OCI-LY7 (cell line): ENCODE measurements at regions not wholly inside any gene's neighbourhood (a gene's known extent, or its start where the extent isn't known, plus 50 kb on each side); places are given as distances from the start of the nearest gene placed in this dataset.

Experiments
- CTCF ChIP-seq: fragments of 200-600 bp; sonication (generic); conservative IDR thresholded peaks from 2 replicates; pipeline ENCODE4 v1.5.1; 2014; ENCODE audit warnings: mild to moderate bottlenecking, antibody characterized with exemption, low read length, moderate library complexity, mixed read lengths
- EZH2phosphoT487 ChIP-seq: fragments of 200-600 bp; sonication (generic); IDR thresholded peaks from 2 replicates; pipeline ENCODE4 v1.6.1; 2018; ENCODE audit warnings: low read depth, borderline replicate concordance, mild to moderate bottlenecking, mixed run types, antibody characterized with exemption, low read length, moderate library complexity, mixed read lengths

DNA sequence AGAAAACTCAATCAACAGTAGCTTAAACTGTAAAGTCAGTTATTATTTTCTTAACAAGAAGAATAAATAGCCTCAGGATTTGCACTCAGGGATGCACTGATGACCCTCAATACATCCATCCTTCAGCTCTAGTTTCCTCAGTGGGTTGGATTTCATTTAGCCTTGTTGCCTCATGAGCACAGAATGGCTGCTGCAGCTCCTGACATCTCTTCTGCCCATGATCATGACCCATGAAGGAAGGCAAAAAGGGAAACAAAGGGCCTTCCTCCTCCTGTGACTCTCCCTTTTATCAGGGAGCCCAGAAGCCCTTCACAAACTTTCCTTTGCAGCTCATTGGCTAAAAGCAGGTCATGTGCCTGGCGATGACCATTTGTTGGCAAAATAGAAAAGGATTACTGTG lies 51.2 kb upstream of the KCNG1 start:
- no peak for TF ChIP-seq CTCF
- no peak for TF ChIP-seq EZH2phosphoT487
